GM23338 (cell line): ENCODE measurements at regions not wholly inside any gene's neighbourhood (a gene's known extent, or its start where the extent isn't known, plus 50 kb on each side); places are given as distances from the start of the nearest gene placed in this dataset.

ENCODE experiments used
- ATAC-seq: fragments of 200-7000 bp; cut with Tn5 transposase; 3 replicates; pipeline ENCODE4 v1.9.1; 2020
- DNase-seq: peaks from one replicate; pipeline ENCODE4 v3.0.0-alpha.2; 2015; ENCODE audit warnings: low spot score
- H2AFZ ChIP-seq: fragments of 200-600 bp; sonication (generic); 2 replicates; pipeline ENCODE4 v1.8.0; 2016; ENCODE audit warnings: antibody characterized with exemption, mild to moderate bottlenecking, moderate library complexity
- H3F3A ChIP-seq: fragments of 200-600 bp; sonication (generic); replicated peaks from 2 replicates; pipeline ENCODE4 v1.8.0; 2017; ENCODE audit warnings: antibody characterized with exemption, mixed run types, low read depth
- H3K27ac ChIP-seq: fragments of 200-600 bp; sonication (generic); 2 replicates; pipeline ENCODE4 v1.6.1; 2016; ENCODE audit warnings: low read depth
- H3K27me3 ChIP-seq: fragments of 200-600 bp; sonication (generic); 2 replicates; pipeline ENCODE4 v1.8.0; 2016; ENCODE audit warnings: mild to moderate bottlenecking, mixed run types, moderate library complexity; ENCODE audit not compliant: insufficient read depth
- H3K36me3 ChIP-seq: fragments of 200-600 bp; sonication (generic); 2 replicates; pipeline ENCODE4 v1.8.0; 2016; ENCODE audit warnings: mild to moderate bottlenecking; ENCODE audit not compliant: insufficient read depth
- H3K4me1 ChIP-seq: fragments of 200-600 bp; sonication (generic); 2 replicates; pipeline ENCODE4 v1.8.0; 2016; ENCODE audit warnings: mild to moderate bottlenecking, moderate library complexity; ENCODE audit not compliant: insufficient read depth
- H3K4me2 ChIP-seq: fragments of 200-600 bp; sonication (generic); 2 replicates; pipeline ENCODE4 v1.7.1; 2017; ENCODE audit warnings: mixed run types
- H3K4me3 ChIP-seq: fragments of 200-600 bp; sonication (generic); 2 replicates; pipeline ENCODE4 v1.6.1; 2016; ENCODE audit warnings: mixed run types
- H3K79me2 ChIP-seq: fragments of 200-600 bp; sonication (generic); replicated peaks from 2 replicates; pipeline ENCODE4 v1.8.0; 2017; ENCODE audit warnings: mild to moderate bottlenecking; ENCODE audit not compliant: insufficient read depth
- H3K9me2 ChIP-seq: fragments of 200-600 bp; sonication (generic); 2 replicates; pipeline ENCODE4 v1.8.0; 2017; ENCODE audit not compliant: insufficient read depth
- H4K20me1 ChIP-seq: fragments of 200-600 bp; sonication (generic); replicated peaks from 2 replicates; pipeline ENCODE4 v1.8.0; 2017; ENCODE audit warnings: mild to moderate bottlenecking; ENCODE audit not compliant: insufficient read depth
- H3K27ac Mint-ChIP-seq: 2 replicates; pipeline ENCODE4 v1.8.0; 2020; ENCODE audit warnings: inconsistent platforms, mild to moderate bottlenecking, moderate library complexity, mixed read lengths
- H3K27me3 Mint-ChIP-seq: 3 replicates; pipeline ENCODE4 v1.8.0; 2022; ENCODE audit warnings: low read depth, mild to moderate bottlenecking, moderate library complexity, mixed read lengths, inconsistent platforms; ENCODE audit not compliant: insufficient read depth, poor library complexity
- H3K36me3 Mint-ChIP-seq: 3 replicates; pipeline ENCODE4 v1.8.0; 2021; ENCODE audit warnings: low read depth, mild to moderate bottlenecking, inconsistent platforms, moderate library complexity, mixed read lengths
- H3K4me1 Mint-ChIP-seq: 3 replicates; pipeline ENCODE4 v1.8.0; 2020; ENCODE audit warnings: mild to moderate bottlenecking, inconsistent platforms, mixed read lengths
- H3K4me3 Mint-ChIP-seq: 3 replicates; pipeline ENCODE4 v1.8.0; 2021; ENCODE audit warnings: moderate library complexity, mild to moderate bottlenecking, inconsistent platforms, mixed read lengths
- H3K9me3 Mint-ChIP-seq: 3 replicates; pipeline ENCODE4 v1.8.0; 2020; ENCODE audit warnings: moderate library complexity, mild to moderate bottlenecking, inconsistent platforms, mixed read lengths
- CREB1 ChIP-seq: fragments of 250-450 bp; sonication (Bioruptor Pico); IDR thresholded peaks from 2 replicates; pipeline ENCODE4 v1.5.0; 2020; ENCODE audit warnings: low read depth, mild to moderate bottlenecking, moderate library complexity
- EZH2 ChIP-seq: fragments of 200-600 bp; sonication (generic); IDR thresholded peaks from one replicate; pipeline ENCODE4 v1.8.0; 2017; ENCODE audit warnings: antibody characterized with exemption, mild to moderate bottlenecking, low read depth; ENCODE audit not compliant: unreplicated experiment
- EZH2phosphoT487 ChIP-seq: fragments of 200-600 bp; sonication (generic); IDR thresholded peaks from one replicate; pipeline ENCODE4 v1.8.1; 2018; ENCODE audit warnings: antibody characterized with exemption; ENCODE audit not compliant: unreplicated experiment
- POLR2AphosphoS5 ChIP-seq: IDR thresholded peaks from 2 replicates; pipeline ENCODE4 v1.6.1; 2016; ENCODE audit warnings: antibody characterized with exemption, low read depth
- STAT1 ChIP-seq: IDR thresholded peaks from one replicate; pipeline ENCODE4 v1.6.1; 2016; ENCODE audit warnings: antibody characterized with exemption; ENCODE audit not compliant: unreplicated experiment
- ZNF114 ChIP-seq: fragments of 250-450 bp; sonication (Bioruptor Pico); IDR thresholded peaks from 2 replicates; pipeline ENCODE4 v1.5.0; 2020; ENCODE audit warnings: mild to moderate bottlenecking, moderate library complexity
- ZNF331 ChIP-seq: fragments of 250-450 bp; sonication (Bioruptor Pico); IDR thresholded peaks from 2 replicates; pipeline ENCODE4 v1.5.0; 2020; ENCODE audit warnings: low read depth, mild to moderate bottlenecking, moderate library complexity
- TF ChIP-seq, protein P1 (sequence below): IDR thresholded peaks from one replicate; pipeline ENCODE4 v1.6.1; 2018; ENCODE audit warnings: antibody characterized with exemption; ENCODE audit not compliant: unreplicated experiment
- TF ChIP-seq, protein P2 (sequence below): IDR thresholded peaks from 2 replicates; pipeline ENCODE4 v1.6.1; 2016; ENCODE audit warnings: antibody characterized with exemption
- TF ChIP-seq, protein P3 (sequence below): fragments of 250-450 bp; sonication (Bioruptor Pico); IDR thresholded peaks from 2 replicates; pipeline ENCODE4 v1.5.0; 2020; ENCODE audit warnings: mild to moderate bottlenecking, moderate library complexity
- TF ChIP-seq, protein P4 (sequence below), 2 experiments: fragments of 200-600 bp in 1 of 2; sonication (generic) in 1 of 2; conservative IDR thresholded peaks; 2 replicates each; pipeline versions ENCODE4 v1.5.1 to v1.6.1; 2016 to 2017; ENCODE audit warnings: antibody characterized with exemption in 2 of 2, low read depth in 2 of 2, mild to moderate bottlenecking in 2 of 2, moderate library complexity in 1 of 2

DNA sequence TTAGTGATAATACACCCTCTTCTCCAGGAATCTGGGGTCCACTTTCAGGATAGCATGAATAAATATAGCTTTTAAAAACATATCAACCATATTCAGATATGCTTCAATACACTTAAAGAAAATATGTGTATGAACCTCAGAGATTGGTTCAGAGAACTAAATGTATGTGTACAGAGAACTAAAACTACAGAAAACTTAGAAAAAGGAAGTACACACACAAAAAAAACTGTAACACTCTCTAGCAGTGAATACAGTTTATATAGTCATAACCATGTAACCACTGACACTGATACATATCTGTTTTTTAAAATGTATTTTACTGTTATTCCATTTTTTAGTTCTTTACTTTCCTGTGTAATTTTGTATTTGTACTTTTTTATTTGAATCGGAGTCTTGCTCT is 365.2 kb downstream of the RPS4Y2 start:
- Histone ChIP-seq H3K4me1 (no peaks in the 10 kb centered on the region), H3K79me2 (no peaks in the 10 kb centered on the region), H3K4me2 (no peak overlapping the region), H3F3A (no peaks in the 10 kb centered on the region), H3K9me2 (no peaks in the 10 kb centered on the region), H3K4me3 (no peak overlapping the region), H3K27me3 (no peaks in the 10 kb centered on the region), H4K20me1 (no peaks in the 10 kb centered on the region), H3K36me3 (no peaks in the 10 kb centered on the region), H2AFZ (no peak overlapping the region), H3K27ac (no peak overlapping the region)
- DNase-seq (no peak), ATAC-seq (no peak)
- TF ChIP-seq EZH2phosphoT487 = no peak
- TF ChIP-seq, protein P1, sequence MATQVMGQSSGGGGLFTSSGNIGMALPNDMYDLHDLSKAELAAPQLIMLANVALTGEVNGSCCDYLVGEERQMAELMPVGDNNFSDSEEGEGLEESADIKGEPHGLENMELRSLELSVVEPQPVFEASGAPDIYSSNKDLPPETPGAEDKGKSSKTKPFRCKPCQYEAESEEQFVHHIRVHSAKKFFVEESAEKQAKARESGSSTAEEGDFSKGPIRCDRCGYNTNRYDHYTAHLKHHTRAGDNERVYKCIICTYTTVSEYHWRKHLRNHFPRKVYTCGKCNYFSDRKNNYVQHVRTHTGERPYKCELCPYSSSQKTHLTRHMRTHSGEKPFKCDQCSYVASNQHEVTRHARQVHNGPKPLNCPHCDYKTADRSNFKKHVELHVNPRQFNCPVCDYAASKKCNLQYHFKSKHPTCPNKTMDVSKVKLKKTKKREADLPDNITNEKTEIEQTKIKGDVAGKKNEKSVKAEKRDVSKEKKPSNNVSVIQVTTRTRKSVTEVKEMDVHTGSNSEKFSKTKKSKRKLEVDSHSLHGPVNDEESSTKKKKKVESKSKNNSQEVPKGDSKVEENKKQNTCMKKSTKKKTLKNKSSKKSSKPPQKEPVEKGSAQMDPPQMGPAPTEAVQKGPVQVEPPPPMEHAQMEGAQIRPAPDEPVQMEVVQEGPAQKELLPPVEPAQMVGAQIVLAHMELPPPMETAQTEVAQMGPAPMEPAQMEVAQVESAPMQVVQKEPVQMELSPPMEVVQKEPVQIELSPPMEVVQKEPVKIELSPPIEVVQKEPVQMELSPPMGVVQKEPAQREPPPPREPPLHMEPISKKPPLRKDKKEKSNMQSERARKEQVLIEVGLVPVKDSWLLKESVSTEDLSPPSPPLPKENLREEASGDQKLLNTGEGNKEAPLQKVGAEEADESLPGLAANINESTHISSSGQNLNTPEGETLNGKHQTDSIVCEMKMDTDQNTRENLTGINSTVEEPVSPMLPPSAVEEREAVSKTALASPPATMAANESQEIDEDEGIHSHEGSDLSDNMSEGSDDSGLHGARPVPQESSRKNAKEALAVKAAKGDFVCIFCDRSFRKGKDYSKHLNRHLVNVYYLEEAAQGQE = no peak
- no peak for TF ChIP-seq POLR2AphosphoS5
- TF ChIP-seq ZNF114 = no peak
- TF ChIP-seq, protein P2, sequence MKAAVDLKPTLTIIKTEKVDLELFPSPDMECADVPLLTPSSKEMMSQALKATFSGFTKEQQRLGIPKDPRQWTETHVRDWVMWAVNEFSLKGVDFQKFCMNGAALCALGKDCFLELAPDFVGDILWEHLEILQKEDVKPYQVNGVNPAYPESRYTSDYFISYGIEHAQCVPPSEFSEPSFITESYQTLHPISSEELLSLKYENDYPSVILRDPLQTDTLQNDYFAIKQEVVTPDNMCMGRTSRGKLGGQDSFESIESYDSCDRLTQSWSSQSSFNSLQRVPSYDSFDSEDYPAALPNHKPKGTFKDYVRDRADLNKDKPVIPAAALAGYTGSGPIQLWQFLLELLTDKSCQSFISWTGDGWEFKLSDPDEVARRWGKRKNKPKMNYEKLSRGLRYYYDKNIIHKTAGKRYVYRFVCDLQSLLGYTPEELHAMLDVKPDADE = no peak
- TF ChIP-seq STAT1 = no peak
- TF ChIP-seq EZH2 = no peak
- TF ChIP-seq, protein P3, sequence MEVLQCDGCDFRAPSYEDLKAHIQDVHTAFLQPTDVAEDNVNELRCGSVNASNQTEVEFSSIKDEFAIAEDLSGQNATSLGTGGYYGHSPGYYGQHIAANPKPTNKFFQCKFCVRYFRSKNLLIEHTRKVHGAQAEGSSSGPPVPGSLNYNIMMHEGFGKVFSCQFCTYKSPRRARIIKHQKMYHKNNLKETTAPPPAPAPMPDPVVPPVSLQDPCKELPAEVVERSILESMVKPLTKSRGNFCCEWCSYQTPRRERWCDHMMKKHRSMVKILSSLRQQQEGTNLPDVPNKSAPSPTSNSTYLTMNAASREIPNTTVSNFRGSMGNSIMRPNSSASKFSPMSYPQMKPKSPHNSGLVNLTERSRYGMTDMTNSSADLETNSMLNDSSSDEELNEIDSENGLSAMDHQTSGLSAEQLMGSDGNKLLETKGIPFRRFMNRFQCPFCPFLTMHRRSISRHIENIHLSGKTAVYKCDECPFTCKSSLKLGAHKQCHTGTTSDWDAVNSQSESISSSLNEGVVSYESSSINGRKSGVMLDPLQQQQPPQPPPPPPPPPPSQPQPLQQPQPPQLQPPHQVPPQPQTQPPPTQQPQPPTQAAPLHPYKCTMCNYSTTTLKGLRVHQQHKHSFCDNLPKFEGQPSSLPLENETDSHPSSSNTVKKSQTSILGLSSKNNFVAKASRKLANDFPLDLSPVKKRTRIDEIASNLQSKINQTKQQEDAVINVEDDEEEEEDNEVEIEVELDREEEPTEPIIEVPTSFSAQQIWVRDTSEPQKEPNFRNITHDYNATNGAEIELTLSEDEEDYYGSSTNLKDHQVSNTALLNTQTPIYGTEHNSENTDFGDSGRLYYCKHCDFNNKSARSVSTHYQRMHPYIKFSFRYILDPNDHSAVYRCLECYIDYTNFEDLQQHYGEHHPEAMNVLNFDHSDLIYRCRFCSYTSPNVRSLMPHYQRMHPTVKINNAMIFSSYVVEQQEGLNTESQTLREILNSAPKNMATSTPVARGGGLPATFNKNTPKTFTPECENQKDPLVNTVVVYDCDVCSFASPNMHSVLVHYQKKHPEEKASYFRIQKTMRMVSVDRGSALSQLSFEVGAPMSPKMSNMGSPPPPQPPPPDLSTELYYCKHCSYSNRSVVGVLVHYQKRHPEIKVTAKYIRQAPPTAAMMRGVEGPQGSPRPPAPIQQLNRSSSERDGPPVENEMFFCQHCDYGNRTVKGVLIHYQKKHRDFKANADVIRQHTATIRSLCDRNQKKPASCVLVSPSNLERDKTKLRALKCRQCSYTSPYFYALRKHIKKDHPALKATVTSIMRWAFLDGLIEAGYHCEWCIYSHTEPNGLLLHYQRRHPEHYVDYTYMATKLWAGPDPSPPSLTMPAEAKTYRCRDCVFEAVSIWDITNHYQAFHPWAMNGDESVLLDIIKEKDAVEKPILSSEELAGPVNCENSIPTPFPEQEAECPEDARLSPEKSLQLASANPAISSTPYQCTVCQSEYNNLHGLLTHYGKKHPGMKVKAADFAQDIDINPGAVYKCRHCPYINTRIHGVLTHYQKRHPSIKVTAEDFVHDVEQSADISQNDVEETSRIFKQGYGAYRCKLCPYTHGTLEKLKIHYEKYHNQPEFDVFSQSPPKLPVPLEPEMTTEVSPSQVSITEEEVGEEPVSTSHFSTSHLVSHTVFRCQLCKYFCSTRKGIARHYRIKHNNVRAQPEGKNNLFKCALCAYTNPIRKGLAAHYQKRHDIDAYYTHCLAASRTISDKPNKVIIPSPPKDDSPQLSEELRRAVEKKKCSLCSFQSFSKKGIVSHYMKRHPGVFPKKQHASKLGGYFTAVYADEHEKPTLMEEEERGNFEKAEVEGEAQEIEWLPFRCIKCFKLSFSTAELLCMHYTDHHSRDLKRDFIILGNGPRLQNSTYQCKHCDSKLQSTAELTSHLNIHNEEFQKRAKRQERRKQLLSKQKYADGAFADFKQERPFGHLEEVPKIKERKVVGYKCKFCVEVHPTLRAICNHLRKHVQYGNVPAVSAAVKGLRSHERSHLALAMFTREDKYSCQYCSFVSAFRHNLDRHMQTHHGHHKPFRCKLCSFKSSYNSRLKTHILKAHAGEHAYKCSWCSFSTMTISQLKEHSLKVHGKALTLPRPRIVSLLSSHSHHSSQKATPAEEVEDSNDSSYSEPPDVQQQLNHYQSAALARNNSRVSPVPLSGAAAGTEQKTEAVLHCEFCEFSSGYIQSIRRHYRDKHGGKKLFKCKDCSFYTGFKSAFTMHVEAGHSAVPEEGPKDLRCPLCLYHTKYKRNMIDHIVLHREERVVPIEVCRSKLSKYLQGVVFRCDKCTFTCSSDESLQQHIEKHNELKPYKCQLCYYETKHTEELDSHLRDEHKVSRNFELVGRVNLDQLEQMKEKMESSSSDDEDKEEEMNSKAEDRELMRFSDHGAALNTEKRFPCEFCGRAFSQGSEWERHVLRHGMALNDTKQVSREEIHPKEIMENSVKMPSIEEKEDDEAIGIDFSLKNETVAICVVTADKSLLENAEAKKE (CRISPR knock-in tag) = no peak
- TF ChIP-seq ZNF331 (CRISPR knock-in tag) = no peak
- no peak for TF ChIP-seq CREB1
- TF ChIP-seq, protein P4, sequence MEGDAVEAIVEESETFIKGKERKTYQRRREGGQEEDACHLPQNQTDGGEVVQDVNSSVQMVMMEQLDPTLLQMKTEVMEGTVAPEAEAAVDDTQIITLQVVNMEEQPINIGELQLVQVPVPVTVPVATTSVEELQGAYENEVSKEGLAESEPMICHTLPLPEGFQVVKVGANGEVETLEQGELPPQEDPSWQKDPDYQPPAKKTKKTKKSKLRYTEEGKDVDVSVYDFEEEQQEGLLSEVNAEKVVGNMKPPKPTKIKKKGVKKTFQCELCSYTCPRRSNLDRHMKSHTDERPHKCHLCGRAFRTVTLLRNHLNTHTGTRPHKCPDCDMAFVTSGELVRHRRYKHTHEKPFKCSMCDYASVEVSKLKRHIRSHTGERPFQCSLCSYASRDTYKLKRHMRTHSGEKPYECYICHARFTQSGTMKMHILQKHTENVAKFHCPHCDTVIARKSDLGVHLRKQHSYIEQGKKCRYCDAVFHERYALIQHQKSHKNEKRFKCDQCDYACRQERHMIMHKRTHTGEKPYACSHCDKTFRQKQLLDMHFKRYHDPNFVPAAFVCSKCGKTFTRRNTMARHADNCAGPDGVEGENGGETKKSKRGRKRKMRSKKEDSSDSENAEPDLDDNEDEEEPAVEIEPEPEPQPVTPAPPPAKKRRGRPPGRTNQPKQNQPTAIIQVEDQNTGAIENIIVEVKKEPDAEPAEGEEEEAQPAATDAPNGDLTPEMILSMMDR (conservative IDR thresholded peaks at IDR 0.05; ENCODE audit: low read depth in 2 of 2) = no peak
- H3K4me3 Mint-ChIP-seq = no peak overlapping the region
- H3K27ac Mint-ChIP-seq = no peak overlapping the region
- no peaks in the 10 kb centered on the region for H3K27me3 Mint-ChIP-seq
- H3K9me3 Mint-ChIP-seq = peaks cover 79% of the 10 kb centered on the region
- H3K36me3 Mint-ChIP-seq = no peaks in the 10 kb centered on the region; the same call in 2 of the 3 replicates
- H3K4me1 Mint-ChIP-seq = no peaks in the 10 kb centered on the region
